GM23338 (cell line): ENCODE measurements at regions not wholly inside any gene's neighbourhood (a gene's known extent, or its start where the extent isn't known, plus 50 kb on each side); places are given as distances from the start of the nearest gene placed in this dataset.

Source experiments
- ATAC-seq: fragments of 200-7000 bp; cut with Tn5 transposase; 3 replicates; pipeline ENCODE4 v1.9.1; 2020
- DNase-seq: peaks from one replicate; pipeline ENCODE4 v3.0.0-alpha.2; 2015; ENCODE audit warnings: low spot score
- H2AFZ ChIP-seq: fragments of 200-600 bp; sonication (generic); 2 replicates; pipeline ENCODE4 v1.8.0; 2016; ENCODE audit warnings: antibody characterized with exemption, mild to moderate bottlenecking, moderate library complexity
- H3F3A ChIP-seq: fragments of 200-600 bp; sonication (generic); replicated peaks from 2 replicates; pipeline ENCODE4 v1.8.0; 2017; ENCODE audit warnings: antibody characterized with exemption, mixed run types, low read depth
- H3K27ac ChIP-seq: fragments of 200-600 bp; sonication (generic); 2 replicates; pipeline ENCODE4 v1.6.1; 2016; ENCODE audit warnings: low read depth
- H3K27me3 ChIP-seq: fragments of 200-600 bp; sonication (generic); 2 replicates; pipeline ENCODE4 v1.8.0; 2016; ENCODE audit warnings: mild to moderate bottlenecking, mixed run types, moderate library complexity; ENCODE audit not compliant: insufficient read depth
- H3K36me3 ChIP-seq: fragments of 200-600 bp; sonication (generic); 2 replicates; pipeline ENCODE4 v1.8.0; 2016; ENCODE audit warnings: mild to moderate bottlenecking; ENCODE audit not compliant: insufficient read depth
- H3K4me1 ChIP-seq: fragments of 200-600 bp; sonication (generic); 2 replicates; pipeline ENCODE4 v1.8.0; 2016; ENCODE audit warnings: mild to moderate bottlenecking, moderate library complexity; ENCODE audit not compliant: insufficient read depth
- H3K4me2 ChIP-seq: fragments of 200-600 bp; sonication (generic); 2 replicates; pipeline ENCODE4 v1.7.1; 2017; ENCODE audit warnings: mixed run types
- H3K4me3 ChIP-seq: fragments of 200-600 bp; sonication (generic); 2 replicates; pipeline ENCODE4 v1.6.1; 2016; ENCODE audit warnings: mixed run types
- H3K79me2 ChIP-seq: fragments of 200-600 bp; sonication (generic); replicated peaks from 2 replicates; pipeline ENCODE4 v1.8.0; 2017; ENCODE audit warnings: mild to moderate bottlenecking; ENCODE audit not compliant: insufficient read depth
- H3K9me2 ChIP-seq: fragments of 200-600 bp; sonication (generic); 2 replicates; pipeline ENCODE4 v1.8.0; 2017; ENCODE audit not compliant: insufficient read depth
- H4K20me1 ChIP-seq: fragments of 200-600 bp; sonication (generic); replicated peaks from 2 replicates; pipeline ENCODE4 v1.8.0; 2017; ENCODE audit warnings: mild to moderate bottlenecking; ENCODE audit not compliant: insufficient read depth
- H3K27ac Mint-ChIP-seq: 2 replicates; pipeline ENCODE4 v1.8.0; 2020; ENCODE audit warnings: inconsistent platforms, mild to moderate bottlenecking, moderate library complexity, mixed read lengths
- H3K27me3 Mint-ChIP-seq: 3 replicates; pipeline ENCODE4 v1.8.0; 2022; ENCODE audit warnings: low read depth, mild to moderate bottlenecking, moderate library complexity, mixed read lengths, inconsistent platforms; ENCODE audit not compliant: insufficient read depth, poor library complexity
- H3K36me3 Mint-ChIP-seq: 3 replicates; pipeline ENCODE4 v1.8.0; 2021; ENCODE audit warnings: low read depth, mild to moderate bottlenecking, inconsistent platforms, moderate library complexity, mixed read lengths
- H3K4me1 Mint-ChIP-seq: 3 replicates; pipeline ENCODE4 v1.8.0; 2020; ENCODE audit warnings: mild to moderate bottlenecking, inconsistent platforms, mixed read lengths
- H3K4me3 Mint-ChIP-seq: 3 replicates; pipeline ENCODE4 v1.8.0; 2021; ENCODE audit warnings: moderate library complexity, mild to moderate bottlenecking, inconsistent platforms, mixed read lengths
- H3K9me3 Mint-ChIP-seq: 3 replicates; pipeline ENCODE4 v1.8.0; 2020; ENCODE audit warnings: moderate library complexity, mild to moderate bottlenecking, inconsistent platforms, mixed read lengths
- CTCF ChIP-seq, 2 experiments: fragments of 200-600 bp in 1 of 2; sonication (generic) in 1 of 2; conservative IDR thresholded peaks; 2 replicates each; pipeline versions ENCODE4 v1.5.1 to v1.6.1; 2016 to 2017; ENCODE audit warnings: antibody characterized with exemption in 2 of 2, low read depth in 2 of 2, mild to moderate bottlenecking in 2 of 2, moderate library complexity in 1 of 2
- POLR2AphosphoS5 ChIP-seq: IDR thresholded peaks from 2 replicates; pipeline ENCODE4 v1.6.1; 2016; ENCODE audit warnings: antibody characterized with exemption, low read depth
- REST ChIP-seq: IDR thresholded peaks from one replicate; pipeline ENCODE4 v1.6.1; 2018; ENCODE audit warnings: antibody characterized with exemption; ENCODE audit not compliant: unreplicated experiment
- STAT1 ChIP-seq: IDR thresholded peaks from one replicate; pipeline ENCODE4 v1.6.1; 2016; ENCODE audit warnings: antibody characterized with exemption; ENCODE audit not compliant: unreplicated experiment
- ZNF114 ChIP-seq: fragments of 250-450 bp; sonication (Bioruptor Pico); IDR thresholded peaks from 2 replicates; pipeline ENCODE4 v1.5.0; 2020; ENCODE audit warnings: mild to moderate bottlenecking, moderate library complexity
- ZNF462 ChIP-seq: fragments of 250-450 bp; sonication (Bioruptor Pico); IDR thresholded peaks from 2 replicates; pipeline ENCODE4 v1.5.0; 2020; ENCODE audit warnings: mild to moderate bottlenecking, moderate library complexity

GRCh38 chr14:48786498-48786897 lies 799.7 kb downstream of the RPS29 start:
- Histone ChIP-seq H3F3A (no peaks in the 10 kb centered on the region), H3K79me2 (no peaks in the 10 kb centered on the region), H3K4me2 (no peak overlapping the region), H3K27ac (no peak overlapping the region), H3K27me3 (no peaks in the 10 kb centered on the region), H3K9me2 (no peaks in the 10 kb centered on the region), H3K4me1 (no peaks in the 10 kb centered on the region), H4K20me1 (no peaks in the 10 kb centered on the region), H3K4me3 (no peak overlapping the region), H2AFZ (no peak overlapping the region), H3K36me3 (no peaks in the 10 kb centered on the region)
- TF ChIP-seq ZNF462 (CRISPR knock-in tag) = no peak
- Mint-ChIP-seq H3K4me1 (no peaks in the 10 kb centered on the region; the same call in 2 of the 3 replicates), H3K4me3 (no peak overlapping the region), H3K36me3 (no peaks in the 10 kb centered on the region), H3K27ac (no peak overlapping the region), H3K27me3 (no peaks in the 10 kb centered on the region), H3K9me3 (no peaks in the 10 kb centered on the region; the same call in 2 of the 3 replicates)
- DNase-seq (no peak), ATAC-seq (no peak)

GRCh38 chr14:48771717-48772116 lies 814.5 kb downstream of the RPS29 start:
- no peaks in the 10 kb centered on the region for H3K4me1 Mint-ChIP-seq
- no peak overlapping the region for H3K27ac ChIP-seq
- H3K9me3 Mint-ChIP-seq = peaks cover 13% of the 10 kb centered on the region
- H4K20me1 ChIP-seq = no peaks in the 10 kb centered on the region
- no peaks in the 10 kb centered on the region for H3F3A ChIP-seq
- H3K4me1 ChIP-seq = peaks cover 3% of the 10 kb centered on the region; the same call in 1 of the 2 replicates
- H3K27me3 Mint-ChIP-seq = no peaks in the 10 kb centered on the region
- no peaks in the 10 kb centered on the region for H3K9me2 ChIP-seq
- no peak overlapping the region for H3K4me3 Mint-ChIP-seq
- H3K36me3 Mint-ChIP-seq = peaks cover 15% of the 10 kb centered on the region; the same call in 1 of the 3 replicates
- H3K79me2 ChIP-seq = no peaks in the 10 kb centered on the region
- DNase-seq (no peak), ATAC-seq (no peak)
- H3K4me3 ChIP-seq = no peak overlapping the region
- no peak overlapping the region for H3K4me2 ChIP-seq
- no peaks in the 10 kb centered on the region for H3K27me3 ChIP-seq
- H3K27ac Mint-ChIP-seq = no peak overlapping the region
- H3K36me3 ChIP-seq = no peaks in the 10 kb centered on the region
- no peak overlapping the region for H2AFZ ChIP-seq
- TF ChIP-seq REST (no peak), ZNF114 (CRISPR knock-in tag) (no peak), CTCF (conservative IDR thresholded peaks at IDR 0.05; ENCODE audit: low read depth in 2 of 2) (no peak), STAT1 (no peak), POLR2AphosphoS5 (no peak)
